ENCODE measurements at regions not wholly inside any gene's neighbourhood (a gene's known extent, or its start where the extent isn't known, plus 50 kb on each side); places are given as distances from the start of the nearest gene placed in this dataset.
A peak's percentile ranks its signal among the peaks of the same experiment; 100 is the strongest.

- peak overlapping the region; percentile 41 for H3K4me2 ChIP-seq (ENCODE audit: low read length)
- peaks cover 47% of the 10 kb centered on the region for H3K27me3 ChIP-seq (ENCODE audit: control insufficient read depth, low read length)
- H3K36me3 ChIP-seq (ENCODE audit: control insufficient read depth, low read length) = no peaks in the 10 kb centered on the region
- H3K9me3 ChIP-seq (ENCODE audit: control insufficient read depth, insufficient read depth, low read length) = no peaks in the 10 kb centered on the region
- H4K20me1 ChIP-seq (ENCODE audit: control insufficient read depth, insufficient read depth, low read depth, low read length) = no peaks in the 10 kb centered on the region
- no peaks in the 10 kb centered on the region for H3K9me2 ChIP-seq (replicated peaks; ENCODE audit: control insufficient read depth, low read length)
- TF ChIP-seq CTCF (IDR thresholded peaks at IDR 0.05; ENCODE audit: low read depth, low read length, poor library complexity, severe bottlenecking) (no peak), EZH2phosphoT487 (IDR thresholded peaks at IDR 0.05; ENCODE audit: borderline replicate concordance, low read length) (peak; percentile 2; the same call in 1 of the 2 replicates)
- peak overlapping the region; percentile 52 for H3K4me3 ChIP-seq (ENCODE audit: low read length)
- H3K27ac ChIP-seq (ENCODE audit: low read depth, low read length) = no peak overlapping the region
- H3F3A ChIP-seq (ENCODE audit: control insufficient read depth, insufficient read depth) = no peaks in the 10 kb centered on the region
- H3K79me2 ChIP-seq (ENCODE audit: control insufficient read depth, low read length) = no peaks in the 10 kb centered on the region
- peaks cover 13% of the 10 kb centered on the region for H3K4me1 ChIP-seq (ENCODE audit: control insufficient read depth, low read length)
Observed at GRCh38 chr12:30822385-30823155, 67.8 kb upstream of the CAPRIN2 start.

DNA sequence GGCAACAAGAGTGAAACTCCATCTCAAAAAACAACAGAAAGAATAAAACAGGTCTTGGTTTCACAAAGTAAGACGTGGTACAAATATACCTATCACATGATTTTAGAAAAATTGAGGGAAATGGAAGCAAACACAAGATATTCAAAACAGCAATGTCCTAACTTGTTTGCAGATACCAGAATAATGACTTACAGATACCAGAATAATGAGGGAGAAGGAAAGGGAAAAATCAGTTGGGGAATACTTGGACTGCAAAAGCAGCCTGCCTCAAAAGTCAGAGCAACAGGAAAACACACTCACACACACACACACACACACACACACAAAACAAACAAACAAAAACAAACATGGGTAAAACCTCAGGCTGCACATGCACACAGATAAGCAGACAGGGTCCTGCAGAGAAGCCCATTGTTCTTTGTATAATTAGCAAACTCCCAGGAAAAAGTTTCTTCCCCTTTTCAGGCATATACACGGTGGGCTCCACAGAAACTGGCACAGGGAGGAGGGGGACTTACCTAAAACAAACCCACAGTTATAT is 65.7 kb upstream of the CAPRIN2 start:
- TF ChIP-seq CTCF (IDR thresholded peaks at IDR 0.05; ENCODE audit: low read depth, low read length, poor library complexity, severe bottlenecking) (no peak), EZH2phosphoT487 (IDR thresholded peaks at IDR 0.05; ENCODE audit: borderline replicate concordance, low read length) (no peak)
- Histone ChIP-seq H3K9me2 (replicated peaks; ENCODE audit: control insufficient read depth, low read length) (no peaks in the 10 kb centered on the region), H3K36me3 (ENCODE audit: control insufficient read depth, low read length) (no peaks in the 10 kb centered on the region), H3K27ac (ENCODE audit: low read depth, low read length) (no peak overlapping the region), H3K4me2 (ENCODE audit: low read length) (no peak overlapping the region), H3F3A (ENCODE audit: control insufficient read depth, insufficient read depth) (no peaks in the 10 kb centered on the region), H3K9me3 (ENCODE audit: control insufficient read depth, insufficient read depth, low read length) (no peaks in the 10 kb centered on the region), H3K79me2 (ENCODE audit: control insufficient read depth, low read length) (no peaks in the 10 kb centered on the region), H3K27me3 (ENCODE audit: control insufficient read depth, low read length) (peaks cover 47% of the 10 kb centered on the region), H3K4me1 (ENCODE audit: control insufficient read depth, low read length) (peaks cover 13% of the 10 kb centered on the region), H3K4me3 (ENCODE audit: low read length) (no peak overlapping the region), H4K20me1 (ENCODE audit: control insufficient read depth, insufficient read depth, low read depth, low read length) (no peaks in the 10 kb centered on the region)

DNA sequence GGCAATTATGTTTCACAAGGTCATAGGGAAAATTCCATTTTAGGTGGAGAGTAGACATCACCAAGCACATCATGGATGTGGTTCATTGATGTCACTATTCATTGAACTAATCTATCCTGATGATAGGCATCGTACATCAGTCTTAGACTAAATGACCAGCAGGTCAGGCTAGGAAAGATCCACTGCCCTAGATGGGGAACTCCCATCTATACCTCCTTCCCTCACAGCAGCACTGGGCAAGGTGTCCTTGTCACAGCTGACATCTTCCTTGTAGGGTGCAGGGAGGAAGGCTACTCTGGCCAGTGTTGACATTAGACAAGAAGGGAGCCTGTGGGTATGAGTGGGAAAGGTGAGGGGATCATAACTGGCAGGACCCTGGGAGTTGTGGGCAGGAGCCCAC is 63.8 kb upstream of the CAPRIN2 start:
- Histone ChIP-seq H3K4me3 (ENCODE audit: low read length) (no peak overlapping the region), H3K4me2 (ENCODE audit: low read length) (no peak overlapping the region), H3F3A (ENCODE audit: control insufficient read depth, insufficient read depth) (no peaks in the 10 kb centered on the region), H3K4me1 (ENCODE audit: control insufficient read depth, low read length) (peaks cover 12% of the 10 kb centered on the region), H3K9me2 (replicated peaks; ENCODE audit: control insufficient read depth, low read length) (no peaks in the 10 kb centered on the region), H3K27me3 (ENCODE audit: control insufficient read depth, low read length) (peaks cover 41% of the 10 kb centered on the region), H3K79me2 (ENCODE audit: control insufficient read depth, low read length) (no peaks in the 10 kb centered on the region), H3K27ac (ENCODE audit: low read depth, low read length) (no peak overlapping the region), H3K36me3 (ENCODE audit: control insufficient read depth, low read length) (no peaks in the 10 kb centered on the region), H4K20me1 (ENCODE audit: control insufficient read depth, insufficient read depth, low read depth, low read length) (no peaks in the 10 kb centered on the region), H3K9me3 (ENCODE audit: control insufficient read depth, insufficient read depth, low read length) (no peaks in the 10 kb centered on the region)
- TF ChIP-seq EZH2phosphoT487 (IDR thresholded peaks at IDR 0.05; ENCODE audit: borderline replicate concordance, low read length) (no peak), CTCF (IDR thresholded peaks at IDR 0.05; ENCODE audit: low read depth, low read length, poor library complexity, severe bottlenecking) (no peak)
